ENCODE measurements at regions not wholly inside any gene's neighbourhood (a gene's known extent, or its start where the extent isn't known, plus 50 kb on each side); places are given as distances from the start of the nearest gene placed in this dataset.

DNA sequence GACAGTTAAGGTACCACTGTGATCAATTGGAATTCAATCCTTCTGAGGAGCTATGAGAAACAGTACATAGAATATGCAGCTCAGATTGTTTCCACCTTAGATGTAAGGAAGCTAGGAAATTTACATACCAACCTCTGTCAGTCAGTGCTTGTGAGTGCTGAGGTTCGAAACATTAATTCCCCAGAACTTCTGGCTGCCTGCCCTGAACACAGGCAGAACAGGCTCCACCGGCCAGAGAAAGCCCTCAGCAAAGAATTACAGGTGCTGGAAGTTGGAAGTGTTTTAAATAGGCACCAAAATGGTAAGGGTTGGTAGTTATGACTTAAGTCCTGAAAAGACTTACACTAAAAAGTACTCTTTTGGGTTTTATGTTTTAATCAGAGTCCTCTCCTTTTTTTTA, 651.8 kb downstream of the C4orf33 start:
- dilution Hi-C loops (cut with MboI; ENCODE audit: extremely low pct_ligation_motif_present, low sequenced_read_pairs): no loop called here
- H3K4me3 ChIP-seq (ENCODE audit: control insufficient read depth in 2 of 3, extremely low read depth in 1 of 3, insufficient read depth in 2 of 3, low read depth in 1 of 3, low read length in 3 of 3): no peak overlapping the region
- no peaks in the 10 kb centered on the region for H3K9me3 ChIP-seq (ENCODE audit: control insufficient read depth, low read depth, low read length)
- no peak overlapping the region for H3K4me2 ChIP-seq (ENCODE audit: control insufficient read depth, extremely low read depth, insufficient read depth, low read depth, low read length)
- H2AFZ ChIP-seq (ENCODE audit: control insufficient read depth, low read length): no peak overlapping the region
- H3K27ac ChIP-seq (ENCODE audit: control insufficient read depth, insufficient read depth, low read length): no peak overlapping the region
- H3K9me1 ChIP-seq (ENCODE audit: control insufficient read depth, extremely low read depth, insufficient read depth, low read length): no peaks in the 10 kb centered on the region
- no peaks in the 10 kb centered on the region for H3K27me3 ChIP-seq (ENCODE audit: control insufficient read depth, extremely low read depth, insufficient read depth, low read length)
- no peak overlapping the region for H3K9ac ChIP-seq (ENCODE audit: control insufficient read depth, extremely low read depth, insufficient read depth, low read length)
- no peaks in the 10 kb centered on the region for H4K20me1 ChIP-seq (ENCODE audit: control insufficient read depth, extremely low read depth, insufficient read depth, low read length)
- H3K79me2 ChIP-seq (ENCODE audit: control insufficient read depth, insufficient read depth, low read length): no peaks in the 10 kb centered on the region
- no peaks in the 10 kb centered on the region for H3K36me3 ChIP-seq (ENCODE audit: control insufficient read depth in 2 of 2, extremely low read depth in 1 of 2, insufficient read depth in 2 of 2, low read length in 2 of 2)
- TF ChIP-seq, protein P1, sequence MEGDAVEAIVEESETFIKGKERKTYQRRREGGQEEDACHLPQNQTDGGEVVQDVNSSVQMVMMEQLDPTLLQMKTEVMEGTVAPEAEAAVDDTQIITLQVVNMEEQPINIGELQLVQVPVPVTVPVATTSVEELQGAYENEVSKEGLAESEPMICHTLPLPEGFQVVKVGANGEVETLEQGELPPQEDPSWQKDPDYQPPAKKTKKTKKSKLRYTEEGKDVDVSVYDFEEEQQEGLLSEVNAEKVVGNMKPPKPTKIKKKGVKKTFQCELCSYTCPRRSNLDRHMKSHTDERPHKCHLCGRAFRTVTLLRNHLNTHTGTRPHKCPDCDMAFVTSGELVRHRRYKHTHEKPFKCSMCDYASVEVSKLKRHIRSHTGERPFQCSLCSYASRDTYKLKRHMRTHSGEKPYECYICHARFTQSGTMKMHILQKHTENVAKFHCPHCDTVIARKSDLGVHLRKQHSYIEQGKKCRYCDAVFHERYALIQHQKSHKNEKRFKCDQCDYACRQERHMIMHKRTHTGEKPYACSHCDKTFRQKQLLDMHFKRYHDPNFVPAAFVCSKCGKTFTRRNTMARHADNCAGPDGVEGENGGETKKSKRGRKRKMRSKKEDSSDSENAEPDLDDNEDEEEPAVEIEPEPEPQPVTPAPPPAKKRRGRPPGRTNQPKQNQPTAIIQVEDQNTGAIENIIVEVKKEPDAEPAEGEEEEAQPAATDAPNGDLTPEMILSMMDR (optimal IDR thresholded peaks at IDR 0.05 in 1 of 3, IDR thresholded peaks at IDR 0.05 in 1 of 3, conservative IDR thresholded peaks at IDR 0.05 in 1 of 3; ENCODE audit: extremely low read depth in 1 of 3, insufficient read depth in 2 of 3, low read length in 3 of 3): no peak
- no peak for TF ChIP-seq EZH2 (IDR thresholded peaks at IDR 0.05; ENCODE audit: low read length)
- no peak for DNase-seq (ENCODE audit: low read depth, low spot score)
- FAIRE-seq: no peak
- H3K4me1 ChIP-seq (ENCODE audit: control insufficient read depth, extremely low read depth, insufficient read depth, low read length): no peaks in the 10 kb centered on the region

DNA sequence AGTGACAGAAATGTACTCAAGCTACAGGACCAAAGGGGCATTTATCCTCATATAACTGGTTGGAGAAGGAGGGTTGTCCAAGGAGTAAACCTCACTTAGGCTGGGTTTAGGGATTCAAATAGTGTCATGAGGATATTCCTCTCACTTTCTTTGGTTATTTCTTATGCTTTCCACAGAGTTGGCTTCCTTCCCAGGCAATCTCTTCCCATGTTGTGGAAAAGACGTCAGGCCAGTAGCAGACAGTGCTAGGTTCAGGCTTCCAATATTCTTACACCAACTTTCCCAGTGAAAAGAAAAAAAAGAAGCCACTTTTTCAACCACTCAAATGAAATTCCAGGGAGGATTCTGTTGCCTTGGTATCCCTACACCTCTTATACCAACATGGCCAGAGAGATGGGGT, 653.0 kb downstream of the C4orf33 start:
- no peaks in the 10 kb centered on the region for H3K36me3 ChIP-seq (ENCODE audit: control insufficient read depth in 2 of 2, extremely low read depth in 1 of 2, insufficient read depth in 2 of 2, low read length in 2 of 2)
- H3K4me1 ChIP-seq (ENCODE audit: control insufficient read depth, extremely low read depth, insufficient read depth, low read length): no peaks in the 10 kb centered on the region
- TF ChIP-seq, protein P1 (optimal IDR thresholded peaks at IDR 0.05 in 1 of 3, IDR thresholded peaks at IDR 0.05 in 1 of 3, conservative IDR thresholded peaks at IDR 0.05 in 1 of 3; ENCODE audit: extremely low read depth in 1 of 3, insufficient read depth in 2 of 3, low read length in 3 of 3): no peak
- TF ChIP-seq EZH2 (IDR thresholded peaks at IDR 0.05; ENCODE audit: low read length): no peak
- no peaks in the 10 kb centered on the region for H3K79me2 ChIP-seq (ENCODE audit: control insufficient read depth, insufficient read depth, low read length)
- no peak overlapping the region for H3K27ac ChIP-seq (ENCODE audit: control insufficient read depth, insufficient read depth, low read length)
- H2AFZ ChIP-seq (ENCODE audit: control insufficient read depth, low read length): no peak overlapping the region
- no peaks in the 10 kb centered on the region for H3K27me3 ChIP-seq (ENCODE audit: control insufficient read depth, extremely low read depth, insufficient read depth, low read length)
- FAIRE-seq (no peak), DNase-seq (ENCODE audit: low read depth, low spot score) (no peak)
- H4K20me1 ChIP-seq (ENCODE audit: control insufficient read depth, extremely low read depth, insufficient read depth, low read length): no peaks in the 10 kb centered on the region
- no peak overlapping the region for H3K4me2 ChIP-seq (ENCODE audit: control insufficient read depth, extremely low read depth, insufficient read depth, low read depth, low read length)
- no peaks in the 10 kb centered on the region for H3K9me1 ChIP-seq (ENCODE audit: control insufficient read depth, extremely low read depth, insufficient read depth, low read length)
- no peak overlapping the region for H3K4me3 ChIP-seq (ENCODE audit: control insufficient read depth in 2 of 3, extremely low read depth in 1 of 3, insufficient read depth in 2 of 3, low read depth in 1 of 3, low read length in 3 of 3)
- dilution Hi-C loops (cut with MboI; ENCODE audit: extremely low pct_ligation_motif_present, low sequenced_read_pairs): no loop called here
- H3K9ac ChIP-seq (ENCODE audit: control insufficient read depth, extremely low read depth, insufficient read depth, low read length): no peak overlapping the region
- H3K9me3 ChIP-seq (ENCODE audit: control insufficient read depth, low read depth, low read length): no peaks in the 10 kb centered on the region
